OCI-LY1 (cell line): ENCODE measurements at regions not wholly inside any gene's neighbourhood (a gene's known extent, or its start where the extent isn't known, plus 50 kb on each side); places are given as distances from the start of the nearest gene placed in this dataset.
"Not testable (repeated sequence)": the region's sequence is repeated elsewhere in the genome, so short reads cannot be mapped to it uniquely, and the experiment has no call there.

Source experiments
- CTCF ChIP-seq: fragments of 200-600 bp; sonication (generic), shearing (Covaris generic); IDR thresholded peaks from 2 replicates; pipeline ENCODE4 v1.5.1; 2017; ENCODE audit warnings: mild to moderate bottlenecking, antibody characterized with exemption, low read length, moderate library complexity, mixed read lengths
- EZH2 ChIP-seq: fragments of 200-600 bp; sonication (generic), shearing (Covaris generic); IDR thresholded peaks from 2 replicates; pipeline ENCODE4 v1.8.0; 2017; ENCODE audit warnings: borderline replicate concordance, mixed run types, mild to moderate bottlenecking, antibody characterized with exemption, low read length, moderate library complexity, mixed read lengths

GRCh38 chr4:8990341-8990740, 118.7 kb upstream of the HMX1 start:
- TF ChIP-seq CTCF, EZH2: not testable (repeated sequence)
